ENCODE measurements at regions not wholly inside any gene's neighbourhood (a gene's known extent, or its start where the extent isn't known, plus 50 kb on each side); places are given as distances from the start of the nearest gene placed in this dataset.
"Not testable (repeated sequence)": the region's sequence is repeated elsewhere in the genome, so short reads cannot be mapped to it uniquely, and the experiment has no call there.

DNA sequence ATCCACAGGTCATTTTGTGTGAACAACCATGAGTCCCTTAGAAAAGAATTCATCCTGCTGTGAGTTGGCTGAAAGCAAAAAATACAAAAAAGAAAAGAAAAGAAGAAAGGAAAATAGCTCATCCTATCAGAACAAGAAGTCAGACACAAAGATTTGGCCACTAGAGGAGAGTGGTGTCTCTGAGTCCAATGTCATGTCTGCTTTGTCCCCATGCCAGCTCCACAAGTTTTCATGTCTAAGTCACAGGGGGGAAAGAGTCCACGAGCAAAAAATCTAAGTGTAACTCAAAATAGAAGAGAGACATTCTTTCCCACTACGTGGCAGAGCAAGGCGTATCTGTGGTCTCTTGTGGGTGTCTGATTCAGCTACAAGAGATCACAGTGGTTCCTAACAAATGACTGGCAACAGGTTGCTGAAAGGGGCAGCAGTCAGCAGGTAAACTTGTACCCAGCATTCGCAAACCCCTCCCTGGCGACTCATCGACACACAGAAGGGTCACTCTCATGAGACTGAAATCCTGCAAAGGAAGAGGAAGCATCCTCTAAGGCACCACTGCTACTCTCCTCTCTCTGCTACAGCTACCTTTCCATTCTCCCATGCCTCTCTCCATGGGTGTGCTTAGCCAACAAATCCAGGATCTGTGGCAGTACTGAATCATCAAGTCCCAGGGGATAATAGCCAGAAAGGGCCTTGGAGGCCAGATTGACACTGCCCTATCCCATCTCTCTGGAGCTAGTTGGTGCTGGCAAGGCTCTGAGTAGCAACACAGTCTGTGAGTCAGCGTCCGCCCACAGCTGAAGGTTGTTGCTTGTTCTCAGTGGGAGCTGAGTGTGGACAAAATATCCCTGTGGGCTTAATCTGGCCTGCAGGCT lies 123.0 kb upstream of the SLC39A10 start:
- intact Hi-C loops (cut with micrococcal nuclease), result loop anchor here (1.0 to 5.0 kb wide), 3 partner anchors 43 to 534 kb away; partner anchors contain the start of gene DNAH7

DNA sequence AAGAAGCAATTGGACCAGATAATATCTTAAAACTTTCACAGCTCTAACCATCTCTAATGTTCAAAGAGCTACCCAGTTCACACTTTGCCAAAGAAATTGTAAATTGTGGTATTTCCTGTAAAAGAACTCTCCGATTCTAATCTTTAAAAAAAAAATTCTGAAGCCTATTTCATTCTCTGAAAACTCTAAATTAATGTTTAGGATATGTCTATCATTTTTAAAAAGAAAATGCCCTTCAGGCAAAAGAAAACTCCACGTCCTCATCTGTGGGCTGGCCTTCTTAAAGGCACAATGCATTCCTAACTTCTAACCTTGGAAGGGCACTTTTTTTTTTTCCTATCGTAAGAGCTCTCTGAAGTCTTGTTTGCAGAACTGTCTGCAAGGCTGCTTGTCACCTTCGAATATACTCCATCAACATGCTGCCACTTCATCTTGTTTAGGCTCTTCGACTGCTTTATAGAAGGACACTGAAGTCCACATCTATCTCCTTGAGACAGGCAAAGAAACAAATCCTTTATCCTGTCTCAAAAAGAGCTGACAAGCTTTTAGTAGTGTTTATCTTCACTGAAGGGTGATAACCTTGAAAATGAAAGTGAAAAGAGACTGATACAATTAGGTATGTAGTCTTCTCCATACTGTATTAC lies 124.3 kb upstream of the SLC39A10 start:
- Mint-ChIP-seq H3K4me1 (peaks cover 62% of the 10 kb centered on the region), H3K9me3 (no peaks in the 10 kb centered on the region), H3K4me3 (peak overlapping the region; percentile 85), H3K27me3 (no peaks in the 10 kb centered on the region), H3K27ac (peak overlapping the region; percentile 97), H3K36me3 (ENCODE audit: low read depth) (no peaks in the 10 kb centered on the region)
- DNase-seq (no peak), ATAC-seq (ENCODE audit: low read depth) (no peak)
- TF ChIP-seq, protein P1, sequence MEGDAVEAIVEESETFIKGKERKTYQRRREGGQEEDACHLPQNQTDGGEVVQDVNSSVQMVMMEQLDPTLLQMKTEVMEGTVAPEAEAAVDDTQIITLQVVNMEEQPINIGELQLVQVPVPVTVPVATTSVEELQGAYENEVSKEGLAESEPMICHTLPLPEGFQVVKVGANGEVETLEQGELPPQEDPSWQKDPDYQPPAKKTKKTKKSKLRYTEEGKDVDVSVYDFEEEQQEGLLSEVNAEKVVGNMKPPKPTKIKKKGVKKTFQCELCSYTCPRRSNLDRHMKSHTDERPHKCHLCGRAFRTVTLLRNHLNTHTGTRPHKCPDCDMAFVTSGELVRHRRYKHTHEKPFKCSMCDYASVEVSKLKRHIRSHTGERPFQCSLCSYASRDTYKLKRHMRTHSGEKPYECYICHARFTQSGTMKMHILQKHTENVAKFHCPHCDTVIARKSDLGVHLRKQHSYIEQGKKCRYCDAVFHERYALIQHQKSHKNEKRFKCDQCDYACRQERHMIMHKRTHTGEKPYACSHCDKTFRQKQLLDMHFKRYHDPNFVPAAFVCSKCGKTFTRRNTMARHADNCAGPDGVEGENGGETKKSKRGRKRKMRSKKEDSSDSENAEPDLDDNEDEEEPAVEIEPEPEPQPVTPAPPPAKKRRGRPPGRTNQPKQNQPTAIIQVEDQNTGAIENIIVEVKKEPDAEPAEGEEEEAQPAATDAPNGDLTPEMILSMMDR (IDR thresholded peaks at IDR 0.05), result no peak
- intact Hi-C loops (cut with micrococcal nuclease), result loop anchor here (1.0 to 5.0 kb wide), 3 partner anchors 45 to 536 kb away; partner anchors contain the start of gene DNAH7
- CTCF ChIA-PET, result interaction anchor here (1.1 to 6.1 kb wide), 7 partner anchors 28 to 130 kb away, joined by 4 to 61 read pairs (median 17); partner anchors contain the start of gene SLC39A10
- POLR2A ChIA-PET, result interaction anchor here (0.7 to 9.4 kb wide), 10 partner anchors 12 to 127 kb away, joined by 3 to 126 read pairs (median 7); partner anchors contain the start of gene SLC39A10

More for the DNA sequence above, 123.0 kb upstream of the SLC39A10 start:
- TF ChIP-seq, protein P1 (IDR thresholded peaks at IDR 0.05), result no peak
- peaks cover 72% of the 10 kb centered on the region for H3K4me1 Mint-ChIP-seq
- ChIA-PET CTCF (interaction anchor here (0.9 to 6.1 kb wide), 14 partner anchors 17 to 534 kb away, joined by 3 to 61 read pairs (median 4); partner anchors contain the start of genes DNAH7 and SLC39A10), POLR2A (interaction anchor here (0.7 to 9.4 kb wide), 16 partner anchors 9 to 726 kb away, joined by 3 to 126 read pairs (median 4); partner anchors contain the start of gene SLC39A10)
- H3K27me3 Mint-ChIP-seq, result no peaks in the 10 kb centered on the region
- DNase-seq (peak; percentile 28), ATAC-seq (ENCODE audit: low read depth) (peak; percentile 73)
- H3K36me3 Mint-ChIP-seq (ENCODE audit: low read depth), result no peaks in the 10 kb centered on the region
- peak overlapping the region; percentile 66 for H3K4me3 Mint-ChIP-seq
- peaks cover under 1% of the 10 kb centered on the region for H3K9me3 Mint-ChIP-seq
- peak overlapping the region; percentile 97 for H3K27ac Mint-ChIP-seq

DNA sequence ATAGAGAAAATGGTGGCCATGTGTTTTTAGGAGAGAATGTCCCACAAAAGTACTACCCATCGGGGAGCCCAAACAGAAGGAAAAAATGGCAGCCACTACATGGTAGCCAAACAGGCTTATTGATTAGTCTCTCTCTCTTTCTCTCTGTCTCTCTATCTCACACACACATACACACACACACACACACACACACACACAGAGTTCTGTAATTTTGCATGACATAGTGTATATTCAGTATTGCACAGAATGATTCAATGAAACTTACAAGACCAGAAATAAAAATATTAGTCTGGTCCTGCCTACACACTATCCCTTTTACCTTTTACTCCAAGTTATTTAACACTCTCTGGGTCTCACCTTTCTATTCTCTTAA lies 124.8 kb upstream of the SLC39A10 start:
- peak overlapping the region; percentile 97 for H3K27ac Mint-ChIP-seq
- no peak for ATAC-seq (ENCODE audit: low read depth)
- TF ChIP-seq, protein P1 (IDR thresholded peaks at IDR 0.05), result no peak

DNA sequence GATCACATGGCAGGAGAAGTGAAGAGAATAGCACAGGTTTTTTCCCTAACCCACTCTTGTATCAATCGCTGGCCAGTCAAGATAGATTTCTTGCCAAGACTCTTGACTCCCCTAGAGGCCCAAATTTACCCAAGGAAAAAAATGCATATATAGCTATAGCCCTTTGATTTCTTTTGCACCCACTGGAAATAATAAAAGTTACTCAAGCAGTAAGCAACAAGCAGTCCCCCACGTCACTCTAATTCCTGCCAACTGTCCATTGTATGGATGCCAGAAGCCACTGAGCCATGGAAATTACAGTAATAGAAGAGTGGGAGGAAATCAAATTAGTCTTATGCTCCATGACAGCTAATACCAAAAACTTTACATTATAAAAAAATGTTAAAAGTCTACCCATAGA lies 125.3 kb upstream of the SLC39A10 start:
- Mint-ChIP-seq H3K9me3 (no peaks in the 10 kb centered on the region), H3K4me1 (peaks cover 52% of the 10 kb centered on the region), H3K36me3 (ENCODE audit: low read depth) (no peaks in the 10 kb centered on the region), H3K4me3 (no peak overlapping the region), H3K27me3 (no peaks in the 10 kb centered on the region), H3K27ac (peak overlapping the region; percentile 97)
- CTCF ChIA-PET, result interaction anchor here (0.9 to 6.1 kb wide), 2 partner anchors 43 to 128 kb away, joined by 3 to 53 read pairs; no protein-coding TSS in a partner anchor
- POLR2A ChIA-PET, result interaction anchor here (3.6 to 8.4 kb wide), 3 partner anchors 33 to 128 kb away, joined by 14 to 115 read pairs (median 38); partner anchors contain the start of gene SLC39A10
- DNase-seq (no peak), ATAC-seq (ENCODE audit: low read depth) (no peak)
- intact Hi-C loops (cut with micrococcal nuclease), result loop anchor here (5.0 kb wide), 1 partner anchor 46 kb away; no protein-coding TSS in a partner anchor
- TF ChIP-seq, protein P1 (IDR thresholded peaks at IDR 0.05), result no peak

More for the DNA sequence above, 124.8 kb upstream of the SLC39A10 start:
- intact Hi-C loops (cut with micrococcal nuclease), result loop anchor here (5.0 kb wide), 1 partner anchor 45 kb away; no protein-coding TSS in a partner anchor
- no peaks in the 10 kb centered on the region for H3K36me3 Mint-ChIP-seq (ENCODE audit: low read depth)
- DNase-seq, result no peak
- peaks cover 57% of the 10 kb centered on the region for H3K4me1 Mint-ChIP-seq
- H3K27me3 Mint-ChIP-seq, result no peaks in the 10 kb centered on the region
- ChIA-PET CTCF (interaction anchor here (0.9 to 6.1 kb wide), 5 partner anchors 29 to 130 kb away, joined by 3 to 61 read pairs (median 26); partner anchors contain the start of gene SLC39A10), POLR2A (interaction anchor here (0.7 to 9.4 kb wide), 7 partner anchors 20 to 128 kb away, joined by 3 to 126 read pairs (median 14); partner anchors contain the start of gene SLC39A10)
- H3K4me3 Mint-ChIP-seq, result peak overlapping the region; percentile 85
- no peaks in the 10 kb centered on the region for H3K9me3 Mint-ChIP-seq

DNA sequence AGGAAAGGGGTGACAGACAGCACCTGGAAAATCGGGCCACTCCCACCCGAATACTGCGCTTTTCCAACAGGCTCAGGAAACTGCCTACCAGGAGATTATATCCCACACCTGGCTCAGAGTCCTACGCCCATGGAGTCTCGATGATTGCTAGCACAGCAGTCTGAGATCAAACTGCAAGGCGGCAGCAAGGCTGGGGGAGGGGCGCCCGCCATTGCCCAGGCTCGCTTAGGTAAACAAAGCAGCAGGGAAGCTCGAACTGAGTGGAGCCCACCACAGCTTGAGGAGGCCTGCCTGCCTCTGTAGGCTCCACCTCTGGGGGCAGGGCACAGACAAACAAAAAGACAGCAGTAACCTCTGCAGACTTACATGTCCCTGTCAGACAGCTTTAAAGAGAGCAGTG lies 133.8 kb upstream of the SLC39A10 start:
- CTCF ChIA-PET; H3K36me3 Mint-ChIP-seq (ENCODE audit: low read depth); H3K27me3 Mint-ChIP-seq; H3K4me3 Mint-ChIP-seq; ATAC-seq (ENCODE audit: low read depth); intact Hi-C loops (cut with micrococcal nuclease); H3K9me3 Mint-ChIP-seq; H3K4me1 Mint-ChIP-seq; DNase-seq; POLR2A ChIA-PET; H3K27ac Mint-ChIP-seq: not testable (repeated sequence)
